ENCODE measurements at regions not wholly inside any gene's neighbourhood (a gene's known extent, or its start where the extent isn't known, plus 50 kb on each side); places are given as distances from the start of the nearest gene placed in this dataset.

DNA sequence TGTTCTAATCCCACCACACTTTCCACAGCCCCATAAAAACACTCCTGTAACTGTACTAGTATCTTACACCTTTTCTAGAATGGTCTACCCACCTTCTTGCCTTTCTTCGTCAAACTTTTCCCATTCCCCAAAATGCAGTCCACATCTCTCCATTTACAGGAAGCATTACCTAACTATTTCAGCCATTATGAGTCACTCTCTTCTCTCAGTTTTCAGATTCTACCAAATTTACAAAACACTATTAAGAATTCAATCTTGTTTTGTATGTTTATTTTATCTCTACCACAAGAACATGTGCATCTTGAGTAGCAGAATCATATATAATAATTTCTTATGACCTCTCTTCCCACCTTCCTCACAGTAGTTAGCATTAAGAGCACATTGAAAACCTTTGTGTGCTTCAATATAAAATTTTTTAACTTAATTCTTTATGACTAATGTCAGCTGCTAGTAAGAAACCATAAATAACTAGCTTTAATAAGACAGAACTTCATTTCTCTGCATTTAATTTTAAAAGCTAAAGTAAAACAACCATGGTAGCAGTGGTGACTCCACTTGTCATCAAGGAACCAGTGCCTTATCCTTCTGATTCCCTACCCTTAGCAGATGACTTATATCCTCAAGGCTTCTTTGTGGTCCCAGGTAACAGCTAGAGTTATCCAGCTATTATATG lies 56.6 kb upstream of the MAP2 start:
- DNase-seq: no peak

DNA sequence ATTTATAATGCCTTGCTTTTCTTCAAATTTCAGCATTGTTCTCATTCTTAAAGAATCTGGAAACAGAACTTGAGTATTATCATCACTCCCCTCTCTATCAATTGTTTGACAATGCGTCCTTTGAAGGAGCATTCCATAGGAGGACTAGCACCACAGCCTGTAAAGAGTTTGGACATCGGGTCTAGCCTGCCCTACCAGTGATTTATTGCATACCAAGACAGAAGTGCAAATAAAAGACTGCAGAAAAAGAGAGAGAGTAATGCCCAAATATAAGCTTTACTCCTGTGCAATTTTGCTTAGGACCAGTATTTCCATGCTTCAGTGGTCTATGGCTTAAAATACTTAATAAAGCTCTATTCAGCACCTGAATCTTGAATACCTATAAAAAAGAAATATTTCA lies 55.4 kb upstream of the MAP2 start:
- DNase-seq: no peak

DNA sequence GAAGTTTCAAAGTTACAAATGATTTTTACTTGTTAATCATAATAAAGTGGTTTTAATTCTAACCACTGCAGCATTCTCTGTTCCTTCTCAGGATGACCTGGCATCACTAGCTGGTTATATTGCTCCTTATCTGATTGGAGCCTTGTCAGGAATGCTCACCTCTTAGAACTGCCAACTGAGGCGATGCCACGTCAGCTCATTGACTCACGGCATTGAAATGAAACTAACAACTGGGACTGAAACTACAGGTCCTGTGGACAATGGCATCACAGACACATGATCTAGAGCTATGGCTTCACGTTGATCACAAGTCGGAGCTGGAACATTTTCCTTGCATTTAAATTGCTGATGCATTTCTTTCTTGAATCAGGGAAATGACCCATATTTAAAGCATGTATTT lies 54.9 kb upstream of the MAP2 start:
- peak in 2 of 3 donors; percentile 4 to 67 for DNase-seq

DNA sequence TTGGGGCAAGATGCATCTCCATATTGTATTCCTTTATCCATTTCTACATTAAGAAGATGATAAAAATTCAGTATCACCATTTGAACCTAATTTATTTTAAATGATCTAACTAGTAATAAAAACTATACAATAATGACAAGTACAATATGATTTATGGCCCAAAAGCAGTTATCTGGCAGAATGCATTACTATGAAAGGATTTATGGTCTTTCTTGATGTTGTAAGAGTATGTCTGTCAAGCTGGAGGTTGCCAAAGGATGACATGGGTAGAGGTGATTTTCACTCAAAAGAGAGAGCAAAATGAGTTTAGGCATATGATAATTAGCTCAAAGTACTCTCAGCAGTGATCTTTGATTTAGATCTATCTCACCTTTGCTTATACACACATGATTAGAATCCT lies 54.2 kb upstream of the MAP2 start:
- DNase-seq: no peak

DNA sequence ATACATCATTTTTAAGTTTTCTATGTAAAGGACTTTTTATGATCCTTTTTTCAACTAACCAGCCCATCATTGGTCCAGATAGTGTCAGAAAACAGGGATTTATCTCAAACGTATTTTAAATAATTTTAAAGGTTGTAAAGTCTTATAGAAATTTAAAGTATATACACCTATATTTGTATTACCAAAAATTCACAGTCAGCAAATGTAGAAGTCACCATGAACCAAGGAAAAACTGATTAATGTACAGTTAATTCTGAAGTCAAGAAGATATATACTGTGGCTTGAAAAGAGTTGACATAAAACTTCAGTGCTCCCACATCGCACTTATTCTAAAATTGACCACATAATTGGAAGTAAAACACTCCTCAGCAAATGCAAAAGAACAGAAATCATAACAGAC lies 52.4 kb upstream of the MAP2 start:
- no peak for DNase-seq

Measured in muscle of back (tissue), 3 donors.